ENCODE measurements at regions not wholly inside any gene's neighbourhood (a gene's known extent, or its start where the extent isn't known, plus 50 kb on each side); places are given as distances from the start of the nearest gene placed in this dataset.
"Not testable (repeated sequence)": the region's sequence is repeated elsewhere in the genome, so short reads cannot be mapped to it uniquely, and the experiment has no call there.

- DNase-seq (ENCODE audit: low read depth, low spot score): no peak
Observed at GRCh38 chr1:232170909-232171308, 459.0 kb downstream of the SIPA1L2 start.

GRCh38 chr1:232169436-232169835 lies 460.5 kb downstream of the SIPA1L2 start:
- DNase-seq (ENCODE audit: low read depth, low spot score): no peak

DNA sequence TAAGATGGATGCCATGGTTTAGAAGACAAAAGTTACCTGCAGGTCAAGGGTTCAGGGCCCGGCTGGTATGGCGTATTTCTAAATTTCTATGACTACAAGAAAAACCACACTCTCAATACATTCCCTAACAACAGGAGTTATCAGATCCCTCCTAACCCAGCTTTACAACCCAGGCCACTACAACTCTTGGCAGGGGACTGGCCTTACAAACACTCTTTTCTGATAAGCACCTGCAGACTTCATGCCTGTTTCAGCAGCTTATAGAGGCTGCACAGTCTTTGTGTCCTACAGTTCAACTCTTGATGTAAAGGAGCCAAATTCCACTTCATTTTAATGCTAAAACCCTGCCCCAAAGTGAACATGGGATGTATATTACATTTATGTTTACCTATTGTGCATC lies 461.4 kb downstream of the SIPA1L2 start:
- no peak for DNase-seq (ENCODE audit: low read depth, low spot score)

GRCh38 chr1:232166942-232167341 lies 463.0 kb downstream of the SIPA1L2 start:
- DNase-seq (ENCODE audit: low read depth, low spot score): no peak

GRCh38 chr1:232164078-232164963 lies 465.6 kb downstream of the SIPA1L2 start:
- DNase-seq (ENCODE audit: low read depth, low spot score): no peak

GRCh38 chr1:232163533-232163932 lies 466.4 kb downstream of the SIPA1L2 start:
- no peak for DNase-seq (ENCODE audit: low read depth, low spot score)

- no peak for DNase-seq (ENCODE audit: low read depth, low spot score)
Observed at GRCh38 chr1:232162001-232162400, 467.9 kb downstream of the SIPA1L2 start.

DNA sequence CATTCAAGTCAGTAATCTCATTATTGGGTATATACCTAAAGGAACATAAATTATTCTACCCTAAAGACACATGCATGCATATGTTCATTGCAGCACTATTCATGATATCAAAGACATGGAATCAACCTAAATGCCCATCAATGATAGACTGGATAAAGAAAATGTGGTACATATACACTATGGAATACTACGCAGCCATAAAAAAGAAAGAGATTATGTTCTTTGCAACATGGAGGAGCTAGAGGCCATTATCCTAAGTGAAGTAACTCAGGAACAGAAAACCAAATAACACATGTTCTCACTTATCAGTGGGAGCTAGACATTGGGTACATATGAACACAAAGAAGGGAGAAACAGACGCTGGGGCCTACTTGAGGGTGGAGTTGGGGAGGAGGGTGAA lies 471.4 kb downstream of the SIPA1L2 start:
- not testable (repeated sequence) for DNase-seq (ENCODE audit: low read depth, low spot score)

GRCh38 chr1:232156070-232156469 lies 473.9 kb downstream of the SIPA1L2 start:
- not testable (repeated sequence) for DNase-seq (ENCODE audit: low read depth, low spot score)

DNA sequence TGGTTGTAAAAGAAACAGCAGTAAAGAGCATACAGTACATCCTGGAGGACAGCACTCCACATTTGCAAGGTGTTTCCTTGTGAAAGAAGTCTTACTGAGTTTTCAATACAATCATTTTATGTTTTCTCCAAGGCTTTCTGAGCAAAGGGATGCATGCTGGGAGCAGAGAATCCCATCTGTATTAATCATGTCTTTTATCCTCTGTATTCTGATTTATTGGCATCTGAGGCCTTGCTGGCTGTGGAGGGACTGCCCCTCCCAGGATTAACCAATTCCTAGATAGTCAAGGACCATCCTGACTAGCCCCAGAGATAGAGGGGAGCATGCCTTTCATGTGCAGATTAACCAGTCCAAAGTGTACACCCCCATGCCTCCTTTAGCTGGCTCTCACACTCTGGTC lies 476.3 kb downstream of the SIPA1L2 start:
- DNase-seq (ENCODE audit: low read depth, low spot score): no peak

- no peak for DNase-seq (ENCODE audit: low read depth, low spot score)
Observed at GRCh38 chr1:232150770-232151548, 479.0 kb downstream of the SIPA1L2 start.

GRCh38 chr1:232149287-232150201 lies 480.4 kb downstream of the SIPA1L2 start:
- DNase-seq (ENCODE audit: low read depth, low spot score): no peak

GRCh38 chr1:232147215-232147614 lies 482.7 kb downstream of the SIPA1L2 start:
- no peak for DNase-seq (ENCODE audit: low read depth, low spot score)

GRCh38 chr1:232146514-232146913 lies 483.4 kb downstream of the SIPA1L2 start:
- no peak for DNase-seq (ENCODE audit: low read depth, low spot score)

DNA sequence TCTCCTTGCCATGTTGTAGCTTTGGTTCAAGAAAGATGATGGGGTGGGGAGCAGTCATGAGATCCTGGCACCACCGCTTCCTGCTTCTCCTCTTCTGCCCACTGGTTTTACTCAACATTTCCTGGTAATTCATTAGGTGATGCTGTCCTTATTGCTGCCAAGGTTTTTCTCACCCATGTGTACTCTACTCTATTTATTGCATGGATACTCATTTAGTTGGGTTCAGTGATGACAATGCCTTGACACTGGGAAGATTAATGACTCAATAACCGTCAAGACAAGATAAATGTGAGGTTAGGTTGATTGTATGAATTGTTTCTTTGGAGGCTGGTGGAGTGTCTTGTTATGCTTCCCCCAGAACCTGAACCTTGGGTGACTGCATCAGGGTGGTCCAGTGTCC lies 484.2 kb downstream of the SIPA1L2 start:
- DNase-seq (ENCODE audit: low read depth, low spot score): no peak

- no peak for DNase-seq (ENCODE audit: low read depth, low spot score)
Observed at GRCh38 chr1:232144696-232145230, 485.2 kb downstream of the SIPA1L2 start.

DNA sequence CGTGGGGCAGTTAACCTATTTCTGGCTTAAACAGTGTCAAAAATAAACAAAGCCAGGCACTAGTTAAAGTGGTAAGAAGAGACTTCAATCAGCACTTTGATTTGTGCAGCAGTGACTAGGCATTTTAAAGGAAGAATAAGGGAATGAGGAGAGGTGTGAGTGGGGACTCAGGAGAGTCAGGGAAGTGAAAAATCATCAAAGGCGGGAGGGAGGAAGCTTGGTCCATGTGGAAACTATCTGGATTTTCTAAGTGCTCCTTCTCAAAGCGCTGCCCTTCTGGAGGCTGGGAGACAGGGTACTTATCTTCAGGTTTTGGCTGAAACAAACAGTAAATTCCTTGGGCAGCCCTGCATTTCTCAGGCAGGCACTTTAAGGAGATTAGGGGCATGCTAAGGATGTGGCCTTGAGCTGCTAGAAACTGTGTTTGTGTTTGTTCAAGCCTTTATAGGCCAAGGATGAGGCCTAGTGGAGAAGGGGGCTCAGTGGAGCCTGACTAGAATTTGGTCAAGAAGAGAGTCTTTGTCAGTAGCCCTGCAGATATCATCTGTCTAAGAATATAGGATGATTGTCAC lies 486.5 kb downstream of the SIPA1L2 start:
- no peak for DNase-seq (ENCODE audit: low read depth, low spot score)

- DNase-seq (ENCODE audit: low read depth, low spot score): no peak
Observed at GRCh38 chr1:232142403-232143314, 487.3 kb downstream of the SIPA1L2 start.

DNA sequence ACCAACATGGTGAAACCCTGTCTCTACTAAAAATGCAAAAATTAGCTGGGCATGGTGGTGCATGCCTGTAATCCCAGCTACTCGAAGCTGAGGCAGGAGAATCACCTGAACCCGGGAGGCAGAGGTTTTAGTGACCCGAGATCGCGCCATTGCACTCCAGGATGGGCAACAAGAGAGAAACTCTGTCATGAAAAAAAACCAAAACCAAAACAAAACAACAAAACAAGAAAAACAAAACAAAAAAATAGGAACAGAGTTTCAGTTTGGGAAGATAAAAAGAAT lies 488.8 kb downstream of the SIPA1L2 start:
- DNase-seq (ENCODE audit: low read depth, low spot score): not testable (repeated sequence)
